ENCODE measurements at regions not wholly inside any gene's neighbourhood (a gene's known extent, or its start where the extent isn't known, plus 50 kb on each side); places are given as distances from the start of the nearest gene placed in this dataset.

GRCh38 chr12:63037746-63038712 is 103.1 kb upstream of the PPM1H start:
- no peak for TF ChIP-seq CTCF (conservative IDR thresholded peaks at IDR 0.05; ENCODE audit: low read length)
- TF ChIP-seq EZH2phosphoT487 (IDR thresholded peaks at IDR 0.05; ENCODE audit: borderline replicate concordance) = no peak
